ENCODE measurements at regions not wholly inside any gene's neighbourhood (a gene's known extent, or its start where the extent isn't known, plus 50 kb on each side); places are given as distances from the start of the nearest gene placed in this dataset.

- Histone ChIP-seq H3K27me3 (ENCODE audit: insufficient read depth, low read length, poor library complexity) (no peaks in the 10 kb centered on the region), H3K9me3 (ENCODE audit: insufficient read depth, low read length, severe bottlenecking) (no peaks in the 10 kb centered on the region), H3K4me2 (ENCODE audit: insufficient read depth, low read length) (no peak overlapping the region), H3K9ac (ENCODE audit: low read depth, low read length) (no peak overlapping the region), H2AFZ (ENCODE audit: low read depth, low read length) (no peak overlapping the region), H3K36me3 (ENCODE audit: insufficient read depth, low read length) (no peaks in the 10 kb centered on the region), H3K79me2 (ENCODE audit: insufficient read depth, low read length) (no peaks in the 10 kb centered on the region), H3K4me3 (ENCODE audit: low read depth in 1 of 2, low read length in 2 of 2) (no peak overlapping the region), H4K20me1 (ENCODE audit: insufficient read depth, low read length) (no peaks in the 10 kb centered on the region), H3K27ac (ENCODE audit: low read length) (no peak overlapping the region), H3K4me1 (ENCODE audit: insufficient read depth, low read length) (no peaks in the 10 kb centered on the region)
- TF ChIP-seq EZH2 (IDR thresholded peaks at IDR 0.05; ENCODE audit: borderline replicate concordance, low read depth, low read length, severe bottlenecking) (no peak), CTCF (IDR thresholded peaks at IDR 0.05; ENCODE audit: borderline replicate concordance, extremely low read depth, low read length, poor library complexity, severe bottlenecking) (no peak)
- no peak for DNase-seq
- no peak for ATAC-seq (ENCODE audit: insufficient read depth, low read depth)
Measured at GRCh38 chr15:29352402-29352801, 82.8 kb upstream of the NSMCE3 start.

GRCh38 chr15:29349196-29349595 lies 79.6 kb upstream of the NSMCE3 start:
- Histone ChIP-seq H3K4me2 (ENCODE audit: insufficient read depth, low read length) (no peak overlapping the region), H3K9ac (ENCODE audit: low read depth, low read length) (no peak overlapping the region), H3K27ac (ENCODE audit: low read length) (no peak overlapping the region), H3K36me3 (ENCODE audit: insufficient read depth, low read length) (no peaks in the 10 kb centered on the region), H4K20me1 (ENCODE audit: insufficient read depth, low read length) (no peaks in the 10 kb centered on the region), H3K4me1 (ENCODE audit: insufficient read depth, low read length) (no peaks in the 10 kb centered on the region), H3K27me3 (ENCODE audit: insufficient read depth, low read length, poor library complexity) (no peaks in the 10 kb centered on the region), H3K4me3 (ENCODE audit: low read depth in 1 of 2, low read length in 2 of 2) (no peak overlapping the region), H2AFZ (ENCODE audit: low read depth, low read length) (no peak overlapping the region), H3K79me2 (ENCODE audit: insufficient read depth, low read length) (no peaks in the 10 kb centered on the region), H3K9me3 (ENCODE audit: insufficient read depth, low read length, severe bottlenecking) (no peaks in the 10 kb centered on the region)
- ATAC-seq (ENCODE audit: insufficient read depth, low read depth) (no peak), DNase-seq (no peak)
- TF ChIP-seq EZH2 (IDR thresholded peaks at IDR 0.05; ENCODE audit: borderline replicate concordance, low read depth, low read length, severe bottlenecking) (no peak), CTCF (IDR thresholded peaks at IDR 0.05; ENCODE audit: borderline replicate concordance, extremely low read depth, low read length, poor library complexity, severe bottlenecking) (no peak)

- no peak for ATAC-seq (ENCODE audit: insufficient read depth, low read depth)
- Histone ChIP-seq H3K4me3 (ENCODE audit: low read depth in 1 of 2, low read length in 2 of 2) (no peak overlapping the region), H2AFZ (ENCODE audit: low read depth, low read length) (no peak overlapping the region), H3K4me1 (ENCODE audit: insufficient read depth, low read length) (no peaks in the 10 kb centered on the region), H3K27me3 (ENCODE audit: insufficient read depth, low read length, poor library complexity) (no peaks in the 10 kb centered on the region), H3K9me3 (ENCODE audit: insufficient read depth, low read length, severe bottlenecking) (no peaks in the 10 kb centered on the region), H3K4me2 (ENCODE audit: insufficient read depth, low read length) (no peak overlapping the region), H3K36me3 (ENCODE audit: insufficient read depth, low read length) (no peaks in the 10 kb centered on the region), H4K20me1 (ENCODE audit: insufficient read depth, low read length) (no peaks in the 10 kb centered on the region), H3K27ac (ENCODE audit: low read length) (no peak overlapping the region), H3K79me2 (ENCODE audit: insufficient read depth, low read length) (no peaks in the 10 kb centered on the region), H3K9ac (ENCODE audit: low read depth, low read length) (no peak overlapping the region)
- DNase-seq = no peak
- TF ChIP-seq CTCF (IDR thresholded peaks at IDR 0.05; ENCODE audit: borderline replicate concordance, extremely low read depth, low read length, poor library complexity, severe bottlenecking) (no peak), EZH2 (IDR thresholded peaks at IDR 0.05; ENCODE audit: borderline replicate concordance, low read depth, low read length, severe bottlenecking) (no peak)
Measured at GRCh38 chr15:29348336-29348914, 78.8 kb upstream of the NSMCE3 start.

- no peaks in the 10 kb centered on the region for H4K20me1 ChIP-seq (ENCODE audit: insufficient read depth, low read length)
- H2AFZ ChIP-seq (ENCODE audit: low read depth, low read length) = no peak overlapping the region
- H3K4me3 ChIP-seq (ENCODE audit: low read depth in 1 of 2, low read length in 2 of 2) = no peak overlapping the region
- H3K27me3 ChIP-seq (ENCODE audit: insufficient read depth, low read length, poor library complexity) = no peaks in the 10 kb centered on the region
- no peak overlapping the region for H3K4me2 ChIP-seq (ENCODE audit: insufficient read depth, low read length)
- H3K9me3 ChIP-seq (ENCODE audit: insufficient read depth, low read length, severe bottlenecking) = no peaks in the 10 kb centered on the region
- no peak for ATAC-seq (ENCODE audit: insufficient read depth, low read depth)
- no peak overlapping the region for H3K9ac ChIP-seq (ENCODE audit: low read depth, low read length)
- TF ChIP-seq EZH2 (IDR thresholded peaks at IDR 0.05; ENCODE audit: borderline replicate concordance, low read depth, low read length, severe bottlenecking) (no peak), CTCF (IDR thresholded peaks at IDR 0.05; ENCODE audit: borderline replicate concordance, extremely low read depth, low read length, poor library complexity, severe bottlenecking) (no peak)
- no peak for DNase-seq
- no peaks in the 10 kb centered on the region for H3K36me3 ChIP-seq (ENCODE audit: insufficient read depth, low read length)
- H3K79me2 ChIP-seq (ENCODE audit: insufficient read depth, low read length) = no peaks in the 10 kb centered on the region
- H3K4me1 ChIP-seq (ENCODE audit: insufficient read depth, low read length) = no peaks in the 10 kb centered on the region
- H3K27ac ChIP-seq (ENCODE audit: low read length) = no peak overlapping the region
Measured at GRCh38 chr15:29346998-29347397, 77.4 kb upstream of the NSMCE3 start.
